Fibroblast of skin of scalp (primary cell): ENCODE measurements at regions not wholly inside any gene's neighbourhood (a gene's known extent, or its start where the extent isn't known, plus 50 kb on each side); places are given as distances from the start of the nearest gene placed in this dataset.

Source experiments
- DNase-seq: peaks from one replicate; pipeline ENCODE4 v3.0.0-alpha.2; 2013

GRCh38 chr1:221637641-221638041 is 104.2 kb downstream of the DUSP10 start:
- peak; percentile 74 for DNase-seq

GRCh38 chr1:221638595-221638994 is 103.3 kb downstream of the DUSP10 start:
- DNase-seq, result no peak

GRCh38 chr1:221641811-221642210 is 100.1 kb downstream of the DUSP10 start:
- DNase-seq, result no peak

- no peak for DNase-seq
These were observed 98.3 kb downstream of the DUSP10 start for GRCh38 chr1:221643404-221644144.

GRCh38 chr1:221644145-221644448 is 97.8 kb downstream of the DUSP10 start:
- DNase-seq, result no peak

- DNase-seq, result no peak
These were observed 97.1 kb downstream of the DUSP10 start for GRCh38 chr1:221644663-221645258.

GRCh38 chr1:221648201-221648600 is 93.7 kb downstream of the DUSP10 start:
- DNase-seq, result no peak
